SK-N-SH treated with all-trans-retinoic acid at 6 μM for 48 hours (cell line): ENCODE measurements at regions not wholly inside any gene's neighbourhood (a gene's known extent, or its start where the extent isn't known, plus 50 kb on each side); places are given as distances from the start of the nearest gene placed in this dataset.

Source experiments
- TOX ChIP-seq: fragments of 250-450 bp; sonication (Bioruptor Pico); IDR thresholded peaks from 2 replicates; pipeline ENCODE4 v1.8.0; 2021; ENCODE audit warnings: mild to moderate bottlenecking, moderate library complexity, borderline replicate concordance
- ZFP30 ChIP-seq: fragments of 450-650 bp; formaldehyde crosslinking; IDR thresholded peaks from 2 replicates; pipeline ENCODE4 v1.5.0; 2022; ENCODE audit warnings: mild to moderate bottlenecking, moderate library complexity

DNA sequence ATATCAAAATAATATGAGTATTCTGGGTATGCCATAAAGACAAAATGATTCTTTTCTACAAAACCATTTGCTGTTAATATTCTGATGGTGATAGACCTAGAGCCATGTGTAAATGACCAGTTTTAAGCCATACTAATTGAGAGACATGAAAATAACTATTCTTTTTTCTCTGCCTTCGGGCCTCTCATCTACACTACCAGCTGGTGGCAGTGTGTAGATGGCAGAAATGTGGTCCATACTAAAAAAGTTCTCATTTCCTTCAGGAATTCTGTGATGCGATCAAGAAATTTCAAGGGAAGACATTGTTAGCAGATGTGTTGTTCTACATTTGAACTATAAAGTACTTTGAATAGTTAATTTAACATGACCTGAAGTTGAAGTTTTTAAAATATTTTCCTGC is 485.2 kb downstream of the TRIB2 start:
- TF ChIP-seq TOX (CRISPR knock-in tag), result no peak
- TF ChIP-seq ZFP30 (CRISPR knock-in tag), result no peak
